GM19395 (cell line): ENCODE measurements at regions not wholly inside any gene's neighbourhood (a gene's known extent, or its start where the extent isn't known, plus 50 kb on each side); places are given as distances from the start of the nearest gene placed in this dataset.
"Not testable (repeated sequence)": the region's sequence is repeated elsewhere in the genome, so short reads cannot be mapped to it uniquely, and the experiment has no call there.

ENCODE experiments used
- ATAC-seq: cut with Tn5 transposase; IDR thresholded peaks from one replicate; pipeline ENCODE4 v1.9.1; 2021; ENCODE audit warnings: mild to moderate bottlenecking, moderate library complexity; ENCODE audit not compliant: unreplicated experiment

GRCh38 chr1:148386617-148387016, 96.5 kb downstream of the PPIAL4G start:
- ATAC-seq: no peak

DNA sequence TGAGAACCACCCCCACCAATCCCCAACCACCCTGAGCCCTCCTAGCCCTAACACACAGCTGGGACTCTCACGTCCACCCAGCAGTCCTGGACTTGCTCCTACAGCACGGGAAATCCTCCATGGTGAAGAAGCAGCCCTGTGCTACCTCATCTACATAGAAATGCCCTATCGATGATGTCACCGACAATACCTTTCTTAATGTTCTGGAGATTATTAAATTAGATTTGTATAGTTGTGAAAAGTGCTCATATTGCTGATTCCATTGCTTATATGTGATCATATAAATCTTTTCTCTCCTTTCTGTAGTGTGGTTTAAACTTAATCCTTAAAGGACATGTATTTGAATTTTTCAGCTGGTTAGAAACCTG, 97.1 kb downstream of the PPIAL4G start:
- ATAC-seq: not testable (repeated sequence)

DNA sequence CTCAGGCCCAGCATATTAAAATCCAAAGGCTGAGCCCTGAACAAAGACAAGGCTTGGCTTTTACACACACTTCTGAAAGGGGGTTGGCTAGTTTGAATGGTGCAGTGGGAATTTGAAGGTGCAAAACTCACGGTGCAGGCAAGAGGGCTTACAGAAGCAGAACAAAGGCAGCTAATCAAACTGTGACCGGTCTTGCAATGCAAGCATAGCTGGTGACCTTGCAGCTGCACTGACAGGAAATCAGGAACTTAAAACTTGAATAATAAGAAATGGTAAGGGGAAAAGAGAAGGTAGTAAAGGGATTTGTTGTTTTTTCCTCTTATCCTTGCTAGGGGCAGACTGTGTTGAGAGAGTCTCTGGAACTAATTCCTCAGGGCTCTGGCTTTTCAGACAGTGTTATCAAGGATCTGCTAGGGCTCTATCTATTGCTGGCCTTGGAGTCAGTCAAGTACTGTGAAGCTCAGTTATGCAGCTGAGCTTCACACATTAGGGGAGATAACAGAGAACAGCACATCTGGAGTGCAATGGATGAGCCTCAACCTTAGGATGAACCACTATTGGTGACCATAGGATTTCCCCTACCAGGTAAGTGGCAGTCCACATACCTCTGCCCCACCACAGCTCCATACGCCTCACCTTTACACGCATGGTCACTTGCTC, 97.6 kb downstream of the PPIAL4G start:
- ATAC-seq: no peak

DNA sequence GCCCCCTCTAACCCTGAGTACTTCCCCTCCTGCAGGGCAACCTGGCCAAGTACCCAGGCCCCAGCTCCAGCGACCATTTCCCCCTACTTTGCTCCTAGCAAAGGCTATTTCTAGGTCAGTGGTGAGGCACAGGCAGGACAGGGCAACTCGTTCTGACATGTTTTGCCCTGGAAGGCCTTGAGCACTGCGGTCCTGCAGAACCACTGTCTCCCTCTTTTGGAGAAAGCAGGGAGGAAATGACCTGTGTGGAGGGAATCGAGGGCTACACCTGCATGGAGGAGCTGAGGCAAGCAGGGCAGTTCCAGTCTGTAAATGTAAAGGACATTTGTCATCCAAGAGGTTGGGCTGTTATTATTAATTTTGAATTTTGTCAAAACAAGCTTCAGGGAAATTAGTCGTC, 99.1 kb downstream of the PPIAL4G start:
- no peak for ATAC-seq

- ATAC-seq: no peak
Observed at GRCh38 chr1:148379697-148380096, 103.4 kb downstream of the PPIAL4G start.

DNA sequence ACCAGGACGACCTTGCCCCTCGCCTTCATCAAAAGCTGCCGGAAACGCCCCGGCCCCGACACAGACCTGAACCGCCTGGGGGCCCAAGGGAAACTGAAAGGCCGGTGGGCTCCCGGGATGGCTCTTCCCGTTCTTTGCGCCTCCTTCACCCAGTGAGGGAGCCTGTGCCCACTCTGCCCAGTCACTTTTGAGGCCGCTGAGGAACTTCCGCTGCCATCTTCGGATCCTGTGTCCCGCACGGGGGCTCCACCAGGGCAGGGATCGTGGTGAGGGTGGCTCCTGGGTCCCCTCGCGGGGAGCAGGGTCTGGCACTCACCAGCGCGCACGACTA, 104.0 kb downstream of the PPIAL4G start:
- ATAC-seq: no peak

DNA sequence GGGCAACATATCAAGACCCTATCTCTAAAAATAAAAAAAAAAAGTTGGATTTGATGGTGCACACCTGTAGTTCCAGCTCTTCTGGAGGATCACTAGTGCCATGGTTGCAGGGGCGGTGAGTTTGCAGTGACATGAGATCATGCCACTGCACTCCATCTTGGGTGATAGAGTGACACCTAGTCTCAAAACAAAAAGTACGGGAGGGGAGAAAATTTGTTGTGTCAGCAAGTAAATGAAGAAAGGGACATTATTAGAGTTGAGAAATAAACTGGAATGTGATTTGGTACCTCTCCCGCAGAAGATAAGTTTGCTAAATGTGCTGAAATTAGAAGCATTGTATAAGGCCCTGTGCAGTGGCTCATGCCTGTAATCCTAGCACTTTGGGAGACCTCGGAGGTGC, 105.1 kb downstream of the PPIAL4G start:
- ATAC-seq: not testable (repeated sequence)

DNA sequence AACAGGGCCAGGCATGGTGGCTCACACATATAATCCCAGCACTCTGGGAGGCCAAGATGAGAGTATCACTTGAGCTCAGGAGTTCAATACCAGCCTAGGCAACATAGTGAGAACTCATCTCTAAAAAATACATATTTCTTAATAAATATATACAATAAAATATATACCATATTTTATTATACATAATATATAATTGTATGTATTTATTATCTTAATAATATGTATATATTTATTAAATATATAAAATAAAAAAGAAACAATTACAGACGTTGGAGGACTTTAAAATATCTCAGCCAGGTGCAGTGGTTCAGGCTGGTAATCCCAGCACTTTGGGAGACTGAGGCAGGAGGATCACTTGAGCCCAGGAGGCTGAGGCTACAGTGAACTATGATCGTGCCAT, 106.1 kb downstream of the PPIAL4G start:
- not testable (repeated sequence) for ATAC-seq

GRCh38 chr1:148374101-148374500, 109.0 kb downstream of the PPIAL4G start:
- no peak for ATAC-seq

DNA sequence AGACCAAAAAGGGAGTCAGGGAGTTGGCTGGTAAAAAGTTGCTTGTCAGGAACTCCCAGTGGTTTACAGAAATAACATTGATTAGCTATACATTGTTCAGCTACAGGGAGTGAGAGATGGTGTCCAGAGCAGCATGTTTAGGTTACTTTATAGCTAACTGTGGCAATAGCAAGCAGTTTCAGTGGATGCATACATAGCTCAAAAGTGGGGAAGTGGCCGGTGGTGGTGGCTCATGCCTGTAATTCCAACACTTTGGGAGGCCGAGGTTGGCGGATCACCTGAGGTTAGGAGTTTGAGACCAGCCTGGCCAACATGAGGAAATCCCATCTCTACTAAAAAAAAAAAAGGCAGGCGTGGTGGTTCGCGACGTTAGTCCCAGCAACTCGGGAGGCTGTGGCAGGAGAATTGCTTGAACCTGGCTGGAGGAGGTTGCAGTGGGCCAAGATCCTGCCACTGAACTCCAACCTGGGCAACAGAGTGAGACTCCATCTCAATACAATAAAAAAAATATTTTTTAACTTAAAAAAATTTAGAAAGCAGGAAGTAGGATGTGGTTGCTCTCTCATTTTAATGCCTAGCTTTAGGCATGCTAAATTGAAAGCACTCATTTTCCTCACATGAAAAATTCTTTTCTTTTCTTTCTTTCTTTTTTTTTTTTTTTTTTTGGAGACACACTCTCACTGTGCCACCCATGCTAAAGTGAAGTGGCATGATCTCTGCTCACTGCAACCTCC, 109.7 kb downstream of the PPIAL4G start:
- ATAC-seq: no peak

GRCh38 chr1:148372731-148373130, 110.4 kb downstream of the PPIAL4G start:
- no peak for ATAC-seq

- ATAC-seq: not testable (repeated sequence)
Observed at GRCh38 chr1:148372051-148372726, 110.9 kb downstream of the PPIAL4G start.

DNA sequence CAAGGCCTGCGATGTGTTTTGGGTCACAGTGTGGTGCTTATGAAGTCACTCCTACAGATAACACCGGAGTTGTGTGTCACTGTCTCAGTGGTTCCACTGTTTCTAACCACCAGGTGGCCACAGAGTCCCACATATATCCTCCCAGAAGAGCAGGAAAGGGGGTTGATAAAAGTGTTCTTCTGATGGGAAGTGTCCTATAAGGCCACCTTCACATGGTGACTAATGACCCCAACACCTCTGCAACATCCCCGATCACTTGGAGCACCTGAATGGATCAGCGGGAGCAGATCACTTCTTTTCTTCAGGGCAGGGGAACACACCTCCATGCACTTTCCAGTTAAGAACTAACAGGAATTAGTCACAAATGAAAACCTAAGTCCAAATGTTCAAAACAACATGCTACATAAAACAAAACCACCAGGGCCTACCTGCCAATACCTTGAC, 111.5 kb downstream of the PPIAL4G start:
- ATAC-seq: not testable (repeated sequence)

- ATAC-seq: not testable (repeated sequence)
Observed at GRCh38 chr1:148370661-148371060, 112.4 kb downstream of the PPIAL4G start.

DNA sequence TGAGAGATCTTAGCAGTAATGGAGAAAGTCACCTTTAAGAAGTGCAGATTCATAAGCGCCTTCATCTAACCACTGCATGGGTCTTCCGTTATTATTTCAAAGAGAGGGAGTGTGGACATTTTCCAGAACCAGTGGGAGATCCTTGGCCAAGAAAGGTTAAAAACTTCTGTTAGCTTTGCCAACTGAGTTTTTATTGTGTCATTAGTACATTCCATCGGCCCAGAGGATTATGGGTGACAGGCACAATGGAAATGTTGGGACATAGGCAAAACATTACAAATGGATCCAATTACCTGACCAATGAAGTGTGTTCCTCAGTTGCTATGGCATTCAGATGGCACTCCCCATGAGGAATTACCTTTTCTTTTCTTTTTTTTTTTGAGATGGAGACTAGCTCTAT, 115.5 kb downstream of the PPIAL4G start:
- no peak for ATAC-seq

GRCh38 chr1:148366136-148366753, 116.9 kb downstream of the PPIAL4G start:
- not testable (repeated sequence) for ATAC-seq

GRCh38 chr1:148365151-148365550, 118.0 kb downstream of the PPIAL4G start:
- ATAC-seq: not testable (repeated sequence)

GRCh38 chr1:148363979-148364378, 119.1 kb downstream of the PPIAL4G start:
- not testable (repeated sequence) for ATAC-seq

GRCh38 chr1:148363439-148363810, 119.7 kb downstream of the PPIAL4G start:
- no peak for ATAC-seq

DNA sequence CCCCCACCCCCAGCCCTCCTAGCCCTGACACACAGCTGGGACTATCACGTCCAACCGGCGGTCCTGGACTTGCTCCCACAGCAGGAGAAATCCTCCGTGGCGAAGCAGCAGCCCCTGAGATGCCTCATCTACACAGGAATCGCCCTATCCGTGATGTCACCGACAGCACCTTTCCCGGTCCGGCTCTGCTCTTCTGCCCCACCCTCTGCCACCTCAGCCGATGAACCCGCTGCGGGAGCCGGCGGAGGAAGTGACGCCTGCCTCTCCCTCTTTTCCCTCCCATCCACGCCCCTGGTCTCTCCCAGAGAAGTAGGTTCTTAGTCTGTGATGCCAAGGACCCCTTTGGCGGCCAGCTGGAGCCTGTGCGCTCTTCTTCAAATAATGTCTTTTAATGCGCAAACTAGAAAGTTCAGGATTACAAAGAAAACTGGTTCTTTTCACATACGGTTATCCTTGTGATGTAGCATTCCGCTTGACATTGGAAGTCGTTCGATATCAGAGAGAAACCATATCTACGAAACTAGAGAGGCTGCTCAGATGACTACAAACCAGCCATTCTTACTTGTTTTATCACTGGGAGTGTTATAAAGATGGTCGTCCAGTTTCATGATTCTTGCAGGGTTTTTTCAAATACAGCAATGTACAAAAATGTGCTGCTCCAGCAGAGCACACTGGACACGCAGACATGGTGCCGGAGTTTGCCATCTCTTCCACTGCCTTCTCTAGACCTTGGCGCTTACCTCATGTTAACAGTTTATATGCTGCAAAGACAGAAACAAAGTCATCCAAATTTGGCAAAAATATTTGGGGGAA, 120.3 kb downstream of the PPIAL4G start:
- ATAC-seq: no peak

DNA sequence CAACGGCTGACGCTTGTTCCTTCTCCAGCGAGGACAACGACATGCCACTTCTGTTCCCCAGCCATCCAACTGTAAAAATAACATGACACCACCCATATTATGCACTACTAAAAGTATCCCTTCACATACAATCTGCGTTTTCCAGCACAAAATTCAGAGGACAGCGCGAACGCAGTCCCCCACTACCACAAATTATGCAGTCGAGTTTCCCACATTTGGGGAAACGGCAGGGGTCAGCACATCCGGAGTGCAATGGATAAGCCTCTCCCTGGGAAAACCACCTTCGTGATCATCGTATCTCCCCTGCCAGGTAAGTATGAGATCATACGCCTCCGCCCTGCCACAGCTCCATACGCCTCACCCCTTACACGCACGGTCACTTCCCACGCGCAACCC, 120.9 kb downstream of the PPIAL4G start:
- ATAC-seq: no peak
